ENCODE measurements at regions not wholly inside any gene's neighbourhood (a gene's known extent, or its start where the extent isn't known, plus 50 kb on each side); places are given as distances from the start of the nearest gene placed in this dataset.

GRCh38 chr6:23587582-23587981, 538.4 kb upstream of the NRSN1 start:
- TF ChIP-seq CTCF (IDR thresholded peaks at IDR 0.05), result no peak
- no peak for TF ChIP-seq POLR2A (IDR thresholded peaks at IDR 0.05)

Data from thyroid gland (tissue), 4 donors.